Liver (tissue), 8 donors: ENCODE measurements at regions not wholly inside any gene's neighbourhood (a gene's known extent, or its start where the extent isn't known, plus 50 kb on each side); places are given as distances from the start of the nearest gene placed in this dataset.

Source experiments
- DNase-seq: peaks from one replicate; pipeline ENCODE4 v3.0.0-alpha.2; 2017; ENCODE audit warnings: low spot score
- H3K27ac ChIP-seq, 2 donors: one replicate each; pipeline ENCODE4 v1.7.0; 2013; ENCODE audit warnings: inconsistent platforms in 2 of 2, low read length in 2 of 2, control low read depth in 1 of 2, low read depth in 1 of 2, mild to moderate bottlenecking in 1 of 2
- H3K27me3 ChIP-seq, 4 donors: one replicate each; pipeline versions ENCODE4 v1.6.1 to v1.7.0; 2013; ENCODE audit warnings: low read length in 3 of 4, inconsistent platforms in 1 of 4, mild to moderate bottlenecking in 1 of 4, moderate library complexity in 1 of 4; ENCODE audit not compliant: control insufficient read depth in 4 of 4, insufficient read depth in 4 of 4
- H3K36me3 ChIP-seq, 4 donors: one replicate each; pipeline versions ENCODE4 v1.6.1 to v1.7.0; 2013; ENCODE audit warnings: low read length in 3 of 4, mild to moderate bottlenecking in 3 of 4, low read depth in 1 of 4, moderate library complexity in 1 of 4; ENCODE audit not compliant: control insufficient read depth in 4 of 4, insufficient read depth in 3 of 4
- H3K4me1 ChIP-seq, 4 donors: one replicate each; pipeline versions ENCODE4 v1.6.1 to v1.7.0; 2013; ENCODE audit warnings: low read length in 3 of 4, mild to moderate bottlenecking in 3 of 4, moderate library complexity in 1 of 4; ENCODE audit not compliant: control insufficient read depth in 4 of 4, insufficient read depth in 4 of 4
- H3K4me3 ChIP-seq, 3 donors: one replicate each; pipeline versions ENCODE4 v1.6.1 to v1.7.0; 2013; ENCODE audit warnings: low read length in 3 of 3, control low read depth in 1 of 3, low read depth in 1 of 3, mild to moderate bottlenecking in 1 of 3
- H3K9ac ChIP-seq, 2 donors: one replicate each; pipeline ENCODE4 v1.7.0; 2013; ENCODE audit warnings: low read length in 2 of 2, mild to moderate bottlenecking in 2 of 2, moderate library complexity in 2 of 2, control low read depth in 1 of 2, low read depth in 1 of 2
- H3K9me3 ChIP-seq, 4 donors: one replicate each; pipeline versions ENCODE4 v1.6.1 to v1.7.0; 2013; ENCODE audit warnings: low read length in 3 of 4; ENCODE audit not compliant: control insufficient read depth in 4 of 4
- ATF3 ChIP-seq: IDR thresholded peaks from 2 replicates; pipeline ENCODE4 v1.6.1; 2016; ENCODE audit warnings: antibody characterized with exemption
- CTCF ChIP-seq: fragments of 150-350 bp; IDR thresholded peaks from 2 replicates; pipeline ENCODE4 v1.5.1; 2017; ENCODE audit warnings: improper control_type of control experiment, low read depth, low read length; ENCODE audit not compliant: missing input control
- EGR1 ChIP-seq, 2 donors: IDR thresholded peaks; 2 replicates each; pipeline ENCODE4 v1.6.1; 2016 to 2018; ENCODE audit warnings: antibody characterized with exemption in 2 of 2, low read depth in 2 of 2
- FOXA1 ChIP-seq: IDR thresholded peaks from 2 replicates; pipeline ENCODE4 v1.6.1; 2016; ENCODE audit warnings: antibody characterized with exemption
- FOXA2 ChIP-seq: IDR thresholded peaks from 2 replicates; pipeline ENCODE4 v1.6.1; 2016; ENCODE audit warnings: antibody characterized with exemption
- GABPA ChIP-seq, 2 donors: IDR thresholded peaks in 1 of 2; conservative IDR thresholded peaks in 1 of 2; 2 replicates each; pipeline ENCODE4 v1.6.1; 2016; ENCODE audit warnings: antibody characterized with exemption in 2 of 2, mild to moderate bottlenecking in 1 of 2, moderate library complexity in 1 of 2
- HNF4A ChIP-seq, 2 donors: conservative IDR thresholded peaks; 2 replicates each; pipeline ENCODE4 v1.6.1; 2016; ENCODE audit warnings: antibody characterized with exemption in 2 of 2, mild to moderate bottlenecking in 2 of 2
- HNF4G ChIP-seq: IDR thresholded peaks from 2 replicates; pipeline ENCODE4 v1.6.1; 2016; ENCODE audit warnings: antibody characterized with exemption
- JUND ChIP-seq, 2 donors: IDR thresholded peaks; 2 replicates each; pipeline ENCODE4 v1.6.1; 2016; ENCODE audit warnings: antibody characterized with exemption in 2 of 2
- MAX ChIP-seq: IDR thresholded peaks from 2 replicates; pipeline ENCODE4 v1.6.1; 2016; ENCODE audit warnings: antibody characterized with exemption
- NR2F2 ChIP-seq: IDR thresholded peaks from 2 replicates; pipeline ENCODE4 v1.6.1; 2016; ENCODE audit warnings: antibody characterized with exemption
- RAD21 ChIP-seq, 2 donors: IDR thresholded peaks; 2 replicates each; pipeline ENCODE4 v1.6.1; 2016; ENCODE audit warnings: antibody characterized with exemption in 2 of 2, mild to moderate bottlenecking in 2 of 2
- REST ChIP-seq: IDR thresholded peaks from 2 replicates; pipeline ENCODE4 v1.6.1; 2016; ENCODE audit warnings: antibody characterized with exemption, mild to moderate bottlenecking
- RXRA ChIP-seq, 2 donors: IDR thresholded peaks; 2 replicates each; pipeline ENCODE4 v1.6.1; 2017 to 2018; ENCODE audit warnings: antibody characterized with exemption in 2 of 2, mild to moderate bottlenecking in 1 of 2
- SP1 ChIP-seq: IDR thresholded peaks from 2 replicates; pipeline ENCODE4 v1.6.1; 2018; ENCODE audit warnings: antibody characterized with exemption, mild to moderate bottlenecking
- TAF1 ChIP-seq: conservative IDR thresholded peaks from 2 replicates; pipeline ENCODE4 v1.6.1; 2016; ENCODE audit warnings: antibody characterized with exemption, mild to moderate bottlenecking
- YY1 ChIP-seq: IDR thresholded peaks from 2 replicates; pipeline ENCODE4 v1.6.1; 2016; ENCODE audit warnings: antibody characterized with exemption, mild to moderate bottlenecking
- ZBTB33 ChIP-seq: IDR thresholded peaks from 2 replicates; pipeline ENCODE4 v1.6.1; 2016; ENCODE audit warnings: antibody characterized with exemption
- WGBS: extraction: QIAGEN DNeasy Blood & Tissue Kit; methylation state at CpG from one replicate; pipeline ENCODE4 v1.1.7; 2013; 5-methylcytosine and 5-hydroxymethylcytosine counted together
- donor health status: healthy.
- donor health status: healthy.
- donor health status: healthy.
- donor health status: healthy.
- donor health status: healthy.

GRCh38 chr6:15114061-15114460 lies 131.8 kb upstream of the JARID2 start:
- Histone ChIP-seq H3K36me3 (no peaks in the 10 kb centered on the region), H3K9ac (no peak overlapping the region), H3K4me3 (no peak overlapping the region), H3K27me3 (no peaks in the 10 kb centered on the region), H3K9me3 (no peaks in the 10 kb centered on the region), H3K4me1 (no peaks in the 10 kb centered on the region), H3K27ac (no peak overlapping the region)
- no peak for DNase-seq
- TF ChIP-seq RAD21 (IDR thresholded peaks at IDR 0.05), result no peak
- TF ChIP-seq FOXA1, result no peak
- TF ChIP-seq GABPA (IDR thresholded peaks at IDR 0.05 in 1 of 2, conservative IDR thresholded peaks at IDR 0.05 in 1 of 2), result no peak
- no peak for TF ChIP-seq NR2F2
- no peak for TF ChIP-seq JUND (IDR thresholded peaks at IDR 0.05)
- TF ChIP-seq YY1, result no peak
- TF ChIP-seq RXRA (IDR thresholded peaks at IDR 0.05), result no peak
- no peak for TF ChIP-seq SP1
- no peak for TF ChIP-seq REST
- TF ChIP-seq TAF1, result no peak
- TF ChIP-seq HNF4A (conservative IDR thresholded peaks at IDR 0.05), result no peak
- no peak for TF ChIP-seq HNF4G
- no peak for TF ChIP-seq MAX
- no peak for TF ChIP-seq EGR1 (IDR thresholded peaks at IDR 0.05; ENCODE audit: low read depth in 2 of 2)
- no peak for TF ChIP-seq ZBTB33
- no peak for TF ChIP-seq FOXA2
- no peak for TF ChIP-seq ATF3
- TF ChIP-seq CTCF, result no peak
- WGBS, result 87% methylated on average over 4 of the region's 4 CpGs

GRCh38 chr6:15116889-15117288 lies 129.0 kb upstream of the JARID2 start:
- H3K4me3 ChIP-seq, result no peak overlapping the region
- no peaks in the 10 kb centered on the region for H3K27me3 ChIP-seq
- H3K9me3 ChIP-seq, result no peaks in the 10 kb centered on the region
- no peaks in the 10 kb centered on the region for H3K4me1 ChIP-seq
- no peak overlapping the region for H3K9ac ChIP-seq
- H3K27ac ChIP-seq, result no peak overlapping the region
- DNase-seq, result no peak
- no peak for TF ChIP-seq NR2F2
- no peak for TF ChIP-seq ZBTB33
- no peak for TF ChIP-seq YY1
- TF ChIP-seq FOXA2, result no peak
- TF ChIP-seq REST, result no peak
- TF ChIP-seq TAF1, result no peak
- no peak for TF ChIP-seq HNF4G
- TF ChIP-seq JUND (IDR thresholded peaks at IDR 0.05), result no peak
- no peak for TF ChIP-seq RAD21 (IDR thresholded peaks at IDR 0.05)
- TF ChIP-seq FOXA1, result no peak
- 88% methylated on average over 8 of the region's 8 CpGs for WGBS
- no peaks in the 10 kb centered on the region for H3K36me3 ChIP-seq
